Hepatocyte (in vitro differentiated cells): ENCODE measurements at regions not wholly inside any gene's neighbourhood (a gene's known extent, or its start where the extent isn't known, plus 50 kb on each side); places are given as distances from the start of the nearest gene placed in this dataset.

Source experiments
- DNase-seq: peaks from one replicate; pipeline ENCODE4 v3.0.0-alpha.2; 2016; ENCODE audit warnings: low spot score
- H2AFZ ChIP-seq: fragments of 200-600 bp; sonication (generic); 2 replicates; pipeline ENCODE4 v1.6.0; 2016; ENCODE audit warnings: antibody characterized with exemption, mild to moderate bottlenecking
- H3K27ac ChIP-seq: fragments of 200-600 bp; sonication (generic); 2 replicates; pipeline ENCODE4 v1.5.1; 2016; ENCODE audit warnings: mild to moderate bottlenecking
- H3K27me3 ChIP-seq: fragments of 200-600 bp; sonication (generic); 2 replicates; pipeline ENCODE4 v1.6.1; 2016
- H3K36me3 ChIP-seq: fragments of 200-600 bp; sonication (generic); replicated peaks from 2 replicates; pipeline ENCODE4 v1.5.1; 2016; ENCODE audit warnings: low read depth; ENCODE audit not compliant: insufficient read depth
- H3K4me1 ChIP-seq: fragments of 200-600 bp; sonication (generic); 2 replicates; pipeline ENCODE4 v1.5.1; 2016; ENCODE audit warnings: mild to moderate bottlenecking, moderate library complexity; ENCODE audit not compliant: insufficient read depth
- H3K4me2 ChIP-seq: fragments of 200-600 bp; sonication (generic); 2 replicates; pipeline ENCODE4 v1.6.0; 2016
- H3K4me3 ChIP-seq: fragments of 200-600 bp; sonication (generic); 2 replicates; pipeline ENCODE4 v1.5.1; 2016; ENCODE audit warnings: mild to moderate bottlenecking
- H3K79me2 ChIP-seq: fragments of 200-600 bp; sonication (generic); 2 replicates; pipeline ENCODE4 v1.6.0; 2017; ENCODE audit warnings: mild to moderate bottlenecking
- H3K9me2 ChIP-seq: fragments of 200-600 bp; sonication (generic); replicated peaks from 2 replicates; pipeline ENCODE4 v1.6.0; 2017; ENCODE audit warnings: mild to moderate bottlenecking; ENCODE audit not compliant: insufficient read depth
- H3K9me3 ChIP-seq: fragments of 200-600 bp; sonication (generic); 2 replicates; pipeline ENCODE4 v1.5.1; 2016; ENCODE audit warnings: low read depth, mild to moderate bottlenecking
- H4K20me1 ChIP-seq: fragments of 200-600 bp; sonication (generic); 2 replicates; pipeline ENCODE4 v1.6.0; 2016; ENCODE audit warnings: mild to moderate bottlenecking; ENCODE audit not compliant: insufficient read depth, poor library complexity, severe bottlenecking
- EZH2 ChIP-seq: fragments of 200-600 bp; sonication (generic); IDR thresholded peaks from 2 replicates; pipeline ENCODE4 v1.6.1; 2016; ENCODE audit warnings: antibody characterized with exemption, mild to moderate bottlenecking, borderline replicate concordance
- EZH2phosphoT487 ChIP-seq: fragments of 200-600 bp; sonication (generic); IDR thresholded peaks from one replicate; pipeline ENCODE4 v1.6.1; 2018; ENCODE audit warnings: antibody characterized with exemption, mild to moderate bottlenecking, low read depth, moderate library complexity; ENCODE audit not compliant: unreplicated experiment, severe bottlenecking
- whole genome bisulfite sequencing: methylation state at CpG from one replicate; pipeline ENCODE4 v1.1.6; 2016; ENCODE audit warnings: low lambda C conversion rate; ENCODE audit errors: missing lambda C conversion rate; 5-methylcytosine and 5-hydroxymethylcytosine counted together
- TF ChIP-seq, protein P1 (sequence below): fragments of 200-600 bp; sonication (generic); IDR thresholded peaks from 2 replicates; pipeline ENCODE4 v1.5.1; 2016; ENCODE audit warnings: antibody characterized with exemption, mild to moderate bottlenecking; ENCODE audit not compliant: poor library complexity

DNA sequence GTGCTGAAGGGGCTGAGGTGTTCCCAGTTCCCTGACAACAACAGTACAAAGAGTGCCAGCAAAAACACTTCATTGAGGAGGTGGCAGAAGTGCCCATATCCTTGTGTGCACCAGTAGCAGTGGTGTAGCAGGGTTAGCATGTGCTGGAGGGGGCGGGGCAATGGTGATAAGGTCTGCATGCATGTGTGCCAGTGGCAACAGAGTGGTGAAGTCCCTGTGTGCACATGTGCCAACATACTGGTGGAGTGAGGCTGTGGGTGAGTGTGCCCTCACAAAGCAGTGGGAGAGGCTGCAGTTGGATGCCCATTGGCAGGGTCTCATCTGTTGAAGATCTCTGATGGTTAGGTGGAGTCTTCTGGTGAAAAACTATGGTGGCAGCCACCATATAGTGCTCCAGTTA, 994.6 kb downstream of the PCDH19 start:
- H4K20me1 ChIP-seq, result no peaks in the 10 kb centered on the region
- TF ChIP-seq, protein P1, sequence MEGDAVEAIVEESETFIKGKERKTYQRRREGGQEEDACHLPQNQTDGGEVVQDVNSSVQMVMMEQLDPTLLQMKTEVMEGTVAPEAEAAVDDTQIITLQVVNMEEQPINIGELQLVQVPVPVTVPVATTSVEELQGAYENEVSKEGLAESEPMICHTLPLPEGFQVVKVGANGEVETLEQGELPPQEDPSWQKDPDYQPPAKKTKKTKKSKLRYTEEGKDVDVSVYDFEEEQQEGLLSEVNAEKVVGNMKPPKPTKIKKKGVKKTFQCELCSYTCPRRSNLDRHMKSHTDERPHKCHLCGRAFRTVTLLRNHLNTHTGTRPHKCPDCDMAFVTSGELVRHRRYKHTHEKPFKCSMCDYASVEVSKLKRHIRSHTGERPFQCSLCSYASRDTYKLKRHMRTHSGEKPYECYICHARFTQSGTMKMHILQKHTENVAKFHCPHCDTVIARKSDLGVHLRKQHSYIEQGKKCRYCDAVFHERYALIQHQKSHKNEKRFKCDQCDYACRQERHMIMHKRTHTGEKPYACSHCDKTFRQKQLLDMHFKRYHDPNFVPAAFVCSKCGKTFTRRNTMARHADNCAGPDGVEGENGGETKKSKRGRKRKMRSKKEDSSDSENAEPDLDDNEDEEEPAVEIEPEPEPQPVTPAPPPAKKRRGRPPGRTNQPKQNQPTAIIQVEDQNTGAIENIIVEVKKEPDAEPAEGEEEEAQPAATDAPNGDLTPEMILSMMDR, result no peak
- TF ChIP-seq EZH2phosphoT487 (no peak), EZH2 (no peak)
- no peak overlapping the region for H2AFZ ChIP-seq
- H3K9me2 ChIP-seq, result no peaks in the 10 kb centered on the region
- H3K4me1 ChIP-seq, result no peaks in the 10 kb centered on the region
- no peaks in the 10 kb centered on the region for H3K36me3 ChIP-seq
- no peaks in the 10 kb centered on the region for H3K79me2 ChIP-seq
- H3K27me3 ChIP-seq, result no peaks in the 10 kb centered on the region
- no peak overlapping the region for H3K4me3 ChIP-seq
- WGBS, result 67% methylated on average over 1 of the region's 1 CpG
- H3K9me3 ChIP-seq, result no peaks in the 10 kb centered on the region
- no peak overlapping the region for H3K4me2 ChIP-seq
- no peak overlapping the region for H3K27ac ChIP-seq
- no peak for DNase-seq

DNA sequence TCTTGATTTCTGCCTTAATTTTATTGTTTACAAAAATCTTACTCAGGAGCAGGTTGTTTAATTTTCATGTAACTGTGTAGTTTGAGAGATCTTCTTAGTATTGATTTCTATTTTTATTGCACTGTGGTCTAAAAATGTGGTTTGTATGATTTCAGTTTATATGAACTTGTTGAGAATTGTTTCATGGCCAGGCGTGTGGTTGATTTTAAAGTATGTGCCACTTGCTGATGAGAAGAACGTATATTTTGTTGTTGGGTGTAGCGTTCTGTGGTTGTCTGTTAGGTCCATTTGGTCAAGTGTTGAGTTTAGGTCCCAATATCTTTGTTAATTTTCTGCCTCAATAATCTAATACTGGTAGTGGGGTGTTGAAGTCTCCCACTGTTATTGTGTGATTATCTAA, 996.8 kb downstream of the PCDH19 start:
- H3K4me3 ChIP-seq, result no peak overlapping the region
- TF ChIP-seq, protein P1, result no peak
- TF ChIP-seq EZH2phosphoT487 (no peak), EZH2 (no peak)
- no peaks in the 10 kb centered on the region for H3K4me1 ChIP-seq
- no peak overlapping the region for H2AFZ ChIP-seq
- no peak overlapping the region for H3K4me2 ChIP-seq
- no peak overlapping the region for H3K27ac ChIP-seq
- no peaks in the 10 kb centered on the region for H3K9me3 ChIP-seq
- no peaks in the 10 kb centered on the region for H3K79me2 ChIP-seq
- no peaks in the 10 kb centered on the region for H3K36me3 ChIP-seq
- no peak for DNase-seq
- no peaks in the 10 kb centered on the region for H4K20me1 ChIP-seq
- no peaks in the 10 kb centered on the region for H3K9me2 ChIP-seq
- 72% methylated on average over 3 of the region's 3 CpGs for WGBS
- no peaks in the 10 kb centered on the region for H3K27me3 ChIP-seq

DNA sequence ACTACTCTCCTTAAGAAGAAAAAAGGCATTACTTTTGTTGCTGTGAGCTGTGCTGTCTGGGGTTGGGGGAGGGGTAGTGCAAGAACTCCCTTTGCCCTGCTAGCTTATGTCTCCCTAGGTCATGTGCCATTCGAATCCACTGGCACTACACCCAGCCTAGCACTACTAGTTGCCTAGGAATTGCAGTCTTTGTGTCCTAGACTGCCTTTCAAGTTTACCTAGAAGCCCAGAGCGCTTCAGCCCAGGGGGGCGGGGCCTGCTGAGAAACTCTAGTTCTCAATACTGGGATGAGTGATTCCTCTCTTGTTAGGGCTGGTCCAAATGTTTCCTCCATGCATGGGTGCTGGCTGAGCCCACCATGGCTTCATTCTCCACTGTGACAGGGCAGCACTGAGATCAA, 1011.5 kb downstream of the PCDH19 start:
- H3K4me2 ChIP-seq, result no peak overlapping the region
- WGBS, result 69% methylated on average over 3 of the region's 3 CpGs
- H4K20me1 ChIP-seq, result no peaks in the 10 kb centered on the region
- H2AFZ ChIP-seq, result no peak overlapping the region
- no peaks in the 10 kb centered on the region for H3K4me1 ChIP-seq
- no peak overlapping the region for H3K27ac ChIP-seq
- TF ChIP-seq, protein P1, result no peak
- TF ChIP-seq EZH2phosphoT487, result no peak
- TF ChIP-seq EZH2, result no peak
- no peaks in the 10 kb centered on the region for H3K9me3 ChIP-seq
- H3K27me3 ChIP-seq, result no peaks in the 10 kb centered on the region
- no peak for DNase-seq
- no peaks in the 10 kb centered on the region for H3K79me2 ChIP-seq
- H3K4me3 ChIP-seq, result no peak overlapping the region
- no peaks in the 10 kb centered on the region for H3K36me3 ChIP-seq
- no peaks in the 10 kb centered on the region for H3K9me2 ChIP-seq

DNA sequence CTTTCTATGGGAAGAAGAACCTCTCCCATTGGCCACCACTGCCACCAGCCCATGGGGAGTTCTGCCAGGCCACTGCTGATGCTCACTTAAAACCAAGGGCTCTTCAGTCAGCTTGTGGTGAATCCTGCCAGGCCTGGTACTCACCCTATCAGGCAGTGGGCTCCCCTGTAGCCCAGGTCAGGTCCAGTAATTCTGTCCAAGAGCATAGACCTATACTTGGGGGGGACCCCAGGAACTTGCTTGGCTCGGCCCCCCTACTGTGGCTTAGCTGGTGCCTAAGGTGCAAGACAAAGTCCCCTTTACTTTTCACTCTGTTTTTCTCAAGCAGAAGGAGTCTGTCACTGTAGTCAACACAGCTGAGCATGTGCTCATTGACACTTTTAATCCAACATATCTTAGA, 1012.2 kb downstream of the PCDH19 start:
- H4K20me1 ChIP-seq, result no peaks in the 10 kb centered on the region
- H3K4me3 ChIP-seq, result no peak overlapping the region
- WGBS, result 67% methylated on average over 1 of the region's 1 CpG
- H3K27ac ChIP-seq, result no peak overlapping the region
- no peak for DNase-seq
- H3K36me3 ChIP-seq, result no peaks in the 10 kb centered on the region
- H3K79me2 ChIP-seq, result no peaks in the 10 kb centered on the region
- H3K9me3 ChIP-seq, result no peaks in the 10 kb centered on the region
- H3K4me2 ChIP-seq, result no peak overlapping the region
- H2AFZ ChIP-seq, result no peak overlapping the region
- TF ChIP-seq EZH2 (no peak), EZH2phosphoT487 (no peak)
- TF ChIP-seq, protein P1, result no peak
- no peaks in the 10 kb centered on the region for H3K9me2 ChIP-seq
- H3K27me3 ChIP-seq, result no peaks in the 10 kb centered on the region
- H3K4me1 ChIP-seq, result no peaks in the 10 kb centered on the region
